WTC11 (cell line): ENCODE measurements at regions not wholly inside any gene's neighbourhood (a gene's known extent, or its start where the extent isn't known, plus 50 kb on each side); places are given as distances from the start of the nearest gene placed in this dataset.

Source experiments
- ATF6 ChIP-seq: sonication (generic); formaldehyde crosslinking; IDR thresholded peaks from 2 replicates; pipeline ENCODE4 v1.8.1; 2023; ENCODE audit warnings: mild to moderate bottlenecking, missing genetic modification reagents
- CREB1 ChIP-seq: sonication (generic); formaldehyde crosslinking; IDR thresholded peaks from 2 replicates; pipeline ENCODE4 v1.8.0; 2023; ENCODE audit warnings: mild to moderate bottlenecking, missing genetic modification reagents
- CTCF ChIP-seq: fragments of 200-600 bp; IDR thresholded peaks from 2 replicates; pipeline ENCODE4 v1.8.0; 2022; ENCODE audit warnings: antibody characterized with exemption
- ELF4 ChIP-seq: sonication (generic); formaldehyde crosslinking; IDR thresholded peaks from 2 replicates; pipeline ENCODE4 v1.8.1; 2022; ENCODE audit warnings: low read depth, mild to moderate bottlenecking, moderate library complexity, missing genetic modification reagents
- FOXJ3 ChIP-seq: sonication (generic); formaldehyde crosslinking; IDR thresholded peaks from 2 replicates; pipeline ENCODE4 v1.9.0; 2021; ENCODE audit warnings: missing genetic modification reagents, mild to moderate bottlenecking, borderline replicate concordance
- FOXK1 ChIP-seq: sonication (generic); formaldehyde crosslinking; IDR thresholded peaks from 2 replicates; pipeline ENCODE4 v1.8.0; 2022; ENCODE audit warnings: mild to moderate bottlenecking, moderate library complexity, missing genetic modification reagents
- HMGXB4 ChIP-seq: sonication (generic); formaldehyde crosslinking; IDR thresholded peaks from 2 replicates; pipeline ENCODE4 v1.8.1; 2023; ENCODE audit warnings: mild to moderate bottlenecking, moderate library complexity, missing genetic modification reagents
- MAX ChIP-seq: sonication (generic); formaldehyde crosslinking; IDR thresholded peaks from 2 replicates; pipeline ENCODE4 v1.8.0; 2022; ENCODE audit warnings: mild to moderate bottlenecking, missing genetic modification reagents
- MXD4 ChIP-seq: fragments of 250-450 bp; sonication (Bioruptor Pico); IDR thresholded peaks from 2 replicates; pipeline ENCODE4 v1.8.0; 2021; ENCODE audit warnings: mild to moderate bottlenecking, moderate library complexity, borderline replicate concordance
- TEAD4 ChIP-seq: sonication (generic); formaldehyde crosslinking; IDR thresholded peaks from 2 replicates; pipeline ENCODE4 v1.8.0; 2022; ENCODE audit warnings: mild to moderate bottlenecking, missing genetic modification reagents
- ZBTB21 ChIP-seq: sonication (generic); formaldehyde crosslinking; IDR thresholded peaks from 2 replicates; pipeline ENCODE4 v1.8.1; 2023; ENCODE audit warnings: mild to moderate bottlenecking, missing genetic modification reagents, borderline replicate concordance
- ZNF121 ChIP-seq: sonication (generic); formaldehyde crosslinking; IDR thresholded peaks from 2 replicates; pipeline ENCODE4 v1.8.0; 2023; ENCODE audit warnings: missing genetic modification reagents
- ZNF281 ChIP-seq: sonication (generic); formaldehyde crosslinking; IDR thresholded peaks from 2 replicates; pipeline ENCODE4 v1.8.0; 2023; ENCODE audit warnings: mild to moderate bottlenecking, missing genetic modification reagents

- TF ChIP-seq CTCF (no peak), MAX (CRISPR knock-in tag) (no peak), MXD4 (CRISPR knock-in tag) (no peak), TEAD4 (no peak), CREB1 (no peak), ATF6 (CRISPR knock-in tag) (no peak), ZBTB21 (CRISPR knock-in tag) (no peak), FOXK1 (no peak), FOXJ3 (no peak), ZNF281 (CRISPR knock-in tag) (no peak), HMGXB4 (CRISPR knock-in tag) (no peak), ELF4 (CRISPR knock-in tag) (no peak), ZNF121 (CRISPR knock-in tag) (no peak)
Observed at GRCh38 chr6:50977796-50978195, 159.1 kb downstream of the TFAP2B start.
